ENCODE measurements at regions not wholly inside any gene's neighbourhood (a gene's known extent, or its start where the extent isn't known, plus 50 kb on each side); places are given as distances from the start of the nearest gene placed in this dataset.

DNA sequence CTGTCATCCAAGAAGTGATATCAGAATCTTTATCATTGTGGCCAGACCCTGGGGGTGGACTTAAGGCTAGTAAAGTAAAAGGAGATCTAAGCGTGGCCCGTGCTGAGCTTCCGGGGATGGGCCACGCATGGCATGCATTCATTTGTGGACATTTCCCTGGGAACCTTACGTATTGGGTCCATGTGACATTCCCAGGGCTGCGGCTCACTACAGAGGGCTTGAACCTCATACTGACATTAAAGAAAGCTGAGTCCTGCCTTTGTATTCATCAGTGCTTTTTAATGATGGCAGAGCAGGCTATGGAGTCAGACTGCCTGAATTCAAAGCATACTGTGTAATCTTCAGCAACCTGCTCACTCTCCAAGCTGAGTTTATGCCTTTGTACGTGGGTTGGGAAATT, 152.2 kb upstream of the AFDN start:
- no peak for DNase-seq (ENCODE audit: low read depth)

DNA sequence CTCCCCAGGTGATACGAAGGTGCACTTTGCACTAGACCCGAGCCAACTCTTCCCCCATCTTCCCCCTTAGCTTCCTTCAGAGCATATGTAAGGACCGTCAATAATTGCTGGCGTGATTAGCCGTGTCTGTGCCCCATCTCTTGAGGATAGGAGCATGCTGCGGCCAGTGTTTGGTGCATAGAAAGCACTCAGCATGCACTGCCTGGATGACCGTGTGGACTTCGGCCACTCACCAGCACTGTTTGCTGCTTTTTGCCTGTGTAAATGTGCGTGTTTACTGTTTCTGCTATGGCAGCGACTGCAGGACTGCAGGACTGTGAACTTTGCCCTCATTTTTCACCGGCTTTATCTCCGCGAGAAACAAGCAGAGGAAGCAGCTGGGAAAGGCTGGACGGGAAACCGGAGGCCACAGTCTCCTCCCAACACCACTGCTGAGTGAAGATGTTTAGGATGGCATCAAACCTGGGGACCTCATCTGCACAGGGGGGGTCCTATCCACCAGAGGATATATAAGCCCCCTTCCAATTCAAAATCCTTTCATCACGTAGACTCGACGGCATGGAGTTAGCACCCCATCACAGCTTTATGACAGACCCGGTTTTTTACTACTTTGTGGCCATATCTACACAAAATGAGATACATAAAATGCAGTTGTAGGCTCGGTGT, 150.6 kb upstream of the AFDN start:
- DNase-seq (ENCODE audit: low read depth), result no peak

DNA sequence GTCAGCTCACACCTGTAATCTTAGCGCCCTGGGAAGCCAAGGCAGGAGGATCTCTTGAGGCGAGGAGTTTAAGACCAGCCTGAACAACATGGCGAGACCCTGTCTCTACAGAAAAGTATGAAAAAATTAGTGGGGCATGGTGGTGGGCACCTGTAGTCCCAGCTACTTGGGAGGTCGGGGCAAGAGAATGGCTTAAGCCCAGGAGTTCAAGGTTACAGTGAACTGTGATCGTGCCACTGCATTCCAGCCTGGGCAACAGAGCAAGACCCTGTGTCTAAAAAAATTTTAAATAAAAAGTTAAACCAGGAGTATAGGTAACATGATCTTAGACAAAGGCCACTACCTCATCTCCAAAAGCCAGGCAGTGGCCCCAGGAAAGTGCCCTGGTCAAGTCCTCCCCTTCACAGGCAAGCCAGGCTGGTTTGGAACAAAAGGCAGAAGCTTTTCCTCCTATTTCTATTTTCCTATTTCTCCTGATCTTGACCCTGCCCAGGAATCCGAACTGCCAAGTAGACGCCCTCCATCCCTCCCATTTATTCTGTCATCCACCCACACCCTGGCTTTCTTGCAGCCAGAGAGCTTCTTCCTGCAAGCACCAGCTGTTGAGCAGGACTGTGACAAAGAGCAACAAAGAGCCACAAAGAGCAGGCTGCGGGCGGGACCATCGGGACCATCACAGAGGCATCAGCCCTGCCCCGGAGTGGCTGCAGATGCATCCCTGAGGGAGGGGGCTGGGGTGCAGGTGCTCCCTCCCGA, 149.9 kb upstream of the AFDN start:
- no peak for DNase-seq (ENCODE audit: low read depth)

DNA sequence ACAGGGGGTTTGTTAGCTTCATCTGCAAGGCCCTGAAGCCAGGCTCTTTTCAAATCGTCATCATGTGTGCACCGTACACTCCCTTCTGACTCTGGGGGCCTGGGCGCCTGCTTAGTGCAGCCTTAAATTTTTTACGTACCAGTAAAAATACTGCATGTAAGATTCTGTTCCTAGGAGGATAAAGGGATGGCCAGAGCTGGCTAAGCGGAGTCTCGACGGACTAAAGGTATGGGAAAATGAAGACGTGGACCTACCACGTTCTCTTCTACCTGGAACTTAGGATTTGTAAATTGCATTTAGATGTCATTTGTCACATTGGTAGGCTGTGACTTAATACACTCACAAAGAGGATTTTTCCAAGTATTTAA, 149.3 kb upstream of the AFDN start:
- DNase-seq (ENCODE audit: low read depth), result no peak

DNA sequence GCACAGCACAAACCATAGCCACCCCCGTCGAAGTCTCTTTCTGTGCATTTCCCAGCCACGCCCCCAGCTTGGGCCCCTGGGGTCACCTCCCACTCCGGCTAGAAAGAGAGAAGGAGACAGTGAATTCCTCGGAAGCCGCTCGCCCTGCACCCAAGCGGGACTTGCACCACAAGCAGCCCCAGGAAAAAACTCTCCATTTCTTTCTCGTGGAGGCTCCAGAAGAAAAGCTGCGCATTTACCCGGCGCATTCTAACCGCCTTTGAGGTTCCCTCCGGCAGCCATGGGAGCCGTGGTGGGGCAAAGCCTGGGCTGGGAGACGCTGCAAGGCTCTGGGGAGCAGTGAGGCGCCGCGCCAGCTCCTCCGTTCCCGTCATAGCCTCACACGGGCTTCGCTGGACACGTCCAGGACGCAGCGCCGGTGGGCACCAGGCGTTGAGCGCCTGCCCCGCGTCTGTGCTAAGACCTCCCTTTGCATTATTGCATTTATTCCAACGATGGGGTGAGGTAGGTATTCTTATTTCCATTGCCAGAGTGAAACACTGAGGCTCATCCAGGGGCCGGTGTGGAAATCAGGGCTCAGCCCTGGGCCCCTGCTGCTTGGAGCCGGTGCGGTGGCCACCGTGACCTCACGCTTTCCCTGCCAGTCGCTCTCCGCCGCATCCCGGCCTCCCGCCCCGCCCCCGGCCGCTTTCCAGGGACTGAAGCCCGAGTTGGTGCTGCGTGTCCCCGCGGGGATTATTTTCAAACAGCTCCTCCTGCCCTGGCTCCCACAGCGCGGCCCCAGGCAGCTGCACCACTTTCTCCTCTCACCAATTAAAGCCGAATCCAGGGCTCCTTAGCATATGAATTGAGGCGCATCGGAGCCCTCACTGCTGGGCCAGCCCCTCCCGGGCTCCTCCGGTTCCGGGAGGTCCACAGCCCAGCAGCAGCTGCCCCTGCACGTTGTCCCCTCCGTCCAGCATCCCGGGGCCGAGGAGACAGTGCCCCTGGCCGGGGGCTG, 148.3 kb upstream of the AFDN start:
- DNase-seq (ENCODE audit: low read depth), result no peak

DNA sequence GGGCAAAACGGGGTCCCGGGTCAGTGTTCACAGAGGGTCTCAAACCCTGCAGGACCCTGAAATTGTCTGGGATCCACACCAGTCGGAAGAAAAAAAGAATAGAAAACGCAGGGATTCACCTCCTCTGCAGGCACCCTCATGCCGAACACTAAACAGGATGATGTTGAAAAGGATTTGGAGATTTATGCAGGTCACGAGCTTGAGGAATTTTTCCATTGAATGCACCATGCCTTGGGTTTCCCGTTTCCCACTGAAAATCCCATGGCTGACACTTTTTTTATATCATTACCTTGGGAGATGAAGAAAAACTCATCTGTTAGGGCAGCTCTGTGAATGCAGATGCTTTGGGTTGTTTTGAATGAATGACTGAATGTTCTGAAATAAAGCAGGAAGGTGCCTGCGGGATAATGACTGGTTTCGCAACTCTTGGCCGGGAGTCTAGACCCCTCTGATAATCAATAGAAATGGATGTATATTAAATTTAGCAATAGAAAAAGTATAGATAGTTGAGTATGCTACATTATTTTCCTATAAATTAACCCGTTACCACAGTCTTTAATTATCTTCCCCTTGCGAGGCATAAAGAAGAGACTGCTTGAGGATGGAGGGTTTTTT, 147.5 kb upstream of the AFDN start:
- no peak for DNase-seq (ENCODE audit: low read depth)

DNA sequence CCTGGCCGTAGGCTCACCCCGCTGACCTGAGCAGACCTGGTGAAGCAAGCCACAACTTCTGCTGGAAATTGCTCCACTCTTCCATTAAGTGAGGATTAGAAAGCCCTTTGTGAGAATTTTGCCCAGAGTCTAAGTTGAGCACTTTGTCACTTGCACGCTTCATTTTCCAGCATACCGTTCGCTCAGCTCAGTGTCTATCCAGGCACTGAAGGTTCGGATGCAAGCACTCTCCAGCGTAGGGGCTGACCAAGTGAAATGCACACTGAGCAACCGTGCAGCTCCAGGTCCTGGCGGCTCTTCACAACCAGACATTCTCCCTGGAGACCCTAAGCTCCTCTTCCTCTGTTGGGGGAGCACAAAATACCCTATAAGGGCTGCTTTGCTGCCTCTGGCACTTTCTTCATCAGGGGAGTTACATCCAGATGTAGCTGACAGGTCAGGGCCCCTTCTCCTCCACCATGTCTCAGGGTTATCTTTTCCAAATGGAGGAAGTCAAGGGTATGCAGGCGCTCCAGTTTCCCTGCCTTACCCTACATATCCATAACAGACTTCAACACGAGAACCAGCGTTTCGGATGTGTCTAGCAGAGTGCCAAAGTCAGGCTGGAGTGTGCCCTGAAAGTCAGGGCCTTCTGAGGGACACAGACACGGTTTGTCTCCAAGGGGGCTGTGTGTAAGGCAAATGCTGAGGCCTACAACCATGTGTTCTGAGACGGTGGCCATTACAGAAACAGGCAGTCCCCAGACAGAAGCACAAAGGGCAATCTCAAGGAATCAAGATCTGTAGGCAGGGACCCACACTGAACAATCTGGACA, 146.7 kb upstream of the AFDN start:
- no peak for DNase-seq (ENCODE audit: low read depth)

DNA sequence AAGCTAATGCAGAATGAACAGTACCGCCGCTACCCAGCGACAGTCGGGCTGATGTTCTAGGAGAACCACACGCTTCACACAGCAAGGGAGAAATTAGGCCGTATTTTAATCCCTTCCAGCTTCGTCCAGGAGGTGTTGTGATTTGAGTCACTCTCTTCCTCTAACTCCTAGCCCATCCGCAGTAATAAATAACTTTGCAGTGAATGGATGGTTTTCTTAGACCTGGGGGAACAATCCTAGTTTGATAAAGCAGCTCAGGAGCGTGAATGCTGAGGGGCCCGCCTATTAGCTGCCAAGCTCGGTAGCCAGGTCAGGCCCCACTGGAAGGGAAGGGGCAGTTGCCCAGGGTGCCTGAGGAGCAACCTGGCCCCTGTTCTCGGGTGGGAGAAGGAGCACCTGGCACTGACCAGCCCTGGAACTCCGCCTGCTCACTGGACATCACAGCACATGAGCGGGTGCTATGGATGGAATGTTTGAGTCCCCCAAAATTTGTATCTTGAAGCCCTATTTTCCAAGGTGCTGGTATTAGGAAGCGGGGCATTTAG, 146.0 kb upstream of the AFDN start:
- DNase-seq (ENCODE audit: low read depth), result no peak

DNA sequence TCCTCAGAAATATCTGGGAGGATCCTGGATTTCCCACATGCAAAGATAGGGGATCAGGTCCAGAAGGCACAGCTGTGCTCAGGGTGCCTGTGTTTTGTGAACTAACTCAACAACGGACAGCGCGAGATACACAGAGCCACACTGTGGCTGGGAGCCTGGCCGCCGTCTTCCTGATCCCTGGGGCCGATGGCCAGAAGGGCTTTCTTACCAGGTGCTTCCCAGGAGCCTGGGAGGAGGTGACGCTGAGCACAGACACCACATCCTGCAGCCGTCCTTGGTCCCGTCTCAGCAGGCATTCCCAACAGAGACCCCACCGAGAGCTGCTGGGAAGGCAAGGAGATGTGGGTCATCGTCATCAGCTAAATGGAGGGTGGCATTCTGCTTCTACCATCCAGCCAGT, 144.6 kb upstream of the AFDN start:
- DNase-seq (ENCODE audit: low read depth), result no peak

DNA sequence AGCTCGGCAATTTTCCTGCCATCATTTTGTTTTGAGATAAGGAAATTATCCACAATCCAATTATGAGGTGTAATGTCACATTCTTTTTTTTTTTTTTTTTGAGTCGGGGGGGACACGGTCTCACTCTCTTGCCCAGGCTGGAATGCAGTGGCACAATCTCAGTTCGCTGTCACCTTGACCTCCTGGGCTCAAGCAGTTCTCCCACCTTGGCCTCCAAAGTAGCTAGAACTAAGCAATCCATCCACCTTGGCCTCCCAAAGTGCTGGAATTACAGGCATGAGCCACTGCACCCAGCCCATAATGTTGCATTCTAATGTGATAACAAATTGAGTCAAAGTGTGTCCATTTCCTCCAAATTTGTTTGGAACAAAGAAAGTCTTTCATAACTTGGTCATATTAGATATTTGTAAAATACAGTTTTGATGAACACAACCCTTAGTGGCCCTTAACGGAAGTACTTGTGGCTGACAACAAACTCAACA, 144.1 kb upstream of the AFDN start:
- DNase-seq (ENCODE audit: low read depth), result no peak

DNA sequence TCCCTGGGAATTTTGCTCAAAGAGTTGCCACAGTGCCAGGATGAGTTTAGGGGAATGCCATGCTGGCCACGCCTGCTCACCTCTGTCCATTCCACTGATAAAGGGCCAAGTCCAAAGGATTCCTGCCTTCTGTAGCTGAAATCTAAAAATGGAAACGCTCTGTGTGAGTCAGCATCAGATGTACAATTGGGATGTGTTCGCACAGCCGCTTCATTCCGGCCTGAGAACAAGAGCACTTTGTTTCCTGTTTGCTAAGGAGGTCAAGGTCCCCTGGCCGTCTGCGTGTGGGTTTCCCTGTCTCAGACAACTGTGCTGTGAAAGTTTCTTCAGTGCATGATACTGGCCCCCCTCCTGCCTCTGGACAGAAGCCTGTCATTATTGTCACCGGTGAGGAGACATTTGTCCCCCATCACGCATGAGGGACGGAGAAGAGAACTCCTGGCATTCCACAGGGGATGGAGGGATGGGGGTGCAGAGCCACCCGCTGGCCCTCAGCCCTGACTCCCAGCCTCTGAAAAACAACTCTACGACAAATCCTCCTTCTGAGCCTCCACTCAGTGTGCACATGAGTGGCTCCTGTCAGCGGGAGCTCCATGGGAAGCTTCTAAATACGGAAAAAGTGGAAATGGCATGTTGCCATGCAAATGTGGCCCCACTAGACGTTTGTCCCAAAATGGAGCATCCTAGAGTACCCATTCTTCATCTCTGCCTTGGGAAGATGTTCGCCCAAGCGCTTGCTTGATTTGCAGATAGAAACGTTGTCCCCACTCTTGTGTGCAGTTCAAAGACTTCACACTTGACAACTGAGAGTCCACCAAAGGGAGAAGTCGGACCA, 143.5 kb upstream of the AFDN start:
- DNase-seq (ENCODE audit: low read depth), result no peak

DNA sequence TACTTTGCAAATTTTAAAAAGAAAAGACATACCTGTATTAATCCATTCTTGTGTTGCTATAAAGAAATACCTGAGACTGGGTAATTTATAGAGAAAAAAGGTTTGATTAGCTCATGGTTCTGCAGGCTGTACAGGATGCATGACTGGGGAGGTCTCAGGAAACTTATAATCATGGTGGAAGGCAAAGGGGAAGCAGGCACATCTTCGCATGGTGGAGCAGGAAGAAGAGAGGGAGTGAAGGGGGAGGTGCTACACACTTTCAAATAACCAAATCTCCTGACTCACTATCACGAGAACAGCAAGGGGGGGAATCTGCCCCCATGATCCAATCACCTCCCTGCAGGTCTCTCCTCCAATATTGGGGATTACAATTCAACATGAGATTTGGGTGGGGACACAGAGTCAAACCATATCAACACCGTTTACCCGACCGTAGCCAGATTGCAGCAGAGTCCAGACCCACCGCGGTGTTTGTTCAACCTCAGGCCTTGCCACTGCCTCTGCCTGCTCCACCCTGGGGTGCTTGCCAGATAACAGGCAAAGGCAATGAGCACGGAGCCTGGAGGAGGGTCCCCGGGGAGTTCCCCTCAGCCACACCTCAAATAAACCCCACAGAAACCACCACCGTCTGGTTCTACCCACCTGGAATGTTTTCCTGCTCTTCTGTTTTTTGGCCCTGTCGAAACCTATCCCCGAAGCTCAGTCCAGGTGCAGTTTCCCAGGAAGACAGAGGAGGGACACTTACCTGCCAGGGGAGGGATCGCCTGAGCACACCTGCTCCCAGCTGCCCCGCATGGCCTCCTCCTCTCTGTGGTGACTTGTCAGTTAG, 142.2 kb upstream of the AFDN start:
- DNase-seq (ENCODE audit: low read depth), result no peak

DNA sequence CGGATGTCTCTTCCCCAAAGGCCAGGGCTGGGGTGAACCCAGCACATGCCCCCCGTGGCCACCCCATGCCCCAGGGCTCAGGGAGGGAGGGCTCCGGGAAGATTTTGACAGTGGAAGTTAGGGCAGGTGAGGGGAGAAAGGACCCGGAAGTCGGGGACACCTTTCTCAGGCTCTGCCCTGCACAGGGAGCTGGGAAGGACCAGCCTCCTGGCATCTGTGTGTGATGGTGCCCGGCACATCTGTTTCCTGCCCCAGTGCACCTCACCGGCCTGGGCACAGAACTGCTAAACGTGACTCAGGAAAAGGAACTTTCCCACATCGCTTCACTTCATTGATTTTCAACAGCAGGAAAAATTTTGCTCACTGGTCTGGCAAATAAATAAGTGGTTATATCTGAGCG, 141.1 kb upstream of the AFDN start:
- DNase-seq (ENCODE audit: low read depth), result no peak

DNA sequence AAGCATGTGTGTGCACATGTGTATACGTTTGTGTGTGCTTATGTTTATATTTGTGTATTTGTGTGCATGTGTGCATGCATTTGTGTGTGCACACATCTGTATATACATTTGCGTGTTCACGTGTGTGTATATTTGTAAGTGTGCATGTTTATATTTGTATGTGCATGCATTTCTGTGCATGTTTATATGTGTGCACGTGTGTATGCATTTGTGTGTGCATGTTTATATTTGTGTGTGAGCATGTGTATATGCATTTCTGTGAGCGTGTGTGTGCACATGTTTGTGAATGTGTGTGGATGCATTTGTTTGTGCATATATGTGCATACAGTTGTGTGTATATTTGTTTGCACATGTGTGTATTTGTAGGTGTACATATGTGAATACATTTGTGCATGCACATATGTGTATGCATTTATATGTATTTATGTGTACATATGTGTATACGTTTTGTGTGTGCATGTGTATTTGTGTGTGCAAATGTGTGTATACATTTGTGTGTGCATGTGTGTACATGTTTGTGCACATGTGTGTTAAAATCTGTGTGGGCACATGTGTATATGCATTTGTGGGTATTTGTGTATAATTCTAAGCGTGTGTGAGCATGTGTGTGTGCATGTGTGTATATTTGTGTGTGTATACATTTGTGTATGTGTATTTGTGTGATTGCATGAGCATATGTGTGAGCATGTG, 140.4 kb upstream of the AFDN start:
- DNase-seq (ENCODE audit: low read depth), result no peak

DNA sequence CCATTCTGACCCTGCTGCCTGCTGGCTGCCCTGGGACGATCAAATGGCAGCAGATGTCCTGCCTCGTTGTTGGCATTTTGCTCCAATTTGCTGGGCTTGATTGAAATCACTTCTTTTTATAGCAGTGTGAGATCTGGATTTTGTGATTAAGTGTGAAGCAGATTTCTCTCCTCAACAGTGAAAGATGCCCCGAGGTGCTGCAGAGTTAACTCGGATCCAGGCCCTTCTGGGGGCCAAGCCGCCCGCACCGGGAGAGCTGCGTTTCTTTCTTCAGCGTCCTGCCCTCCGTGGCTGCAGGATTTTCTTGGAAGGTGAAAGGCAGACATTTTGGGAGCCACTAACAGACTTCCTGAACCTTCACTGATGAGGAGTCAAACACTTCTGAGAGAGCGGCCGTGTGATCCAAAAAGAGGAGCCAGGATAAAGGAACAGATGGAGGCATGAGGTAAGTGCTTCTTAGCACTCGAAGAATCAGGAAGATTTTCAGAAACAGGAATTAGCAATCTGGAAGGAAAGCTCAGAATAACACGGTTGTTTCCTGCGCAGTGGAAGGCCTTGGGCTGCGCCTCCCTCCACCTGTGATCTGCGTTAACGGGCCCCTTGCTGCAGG, 139.5 kb upstream of the AFDN start:
- DNase-seq (ENCODE audit: low read depth), result no peak

DNA sequence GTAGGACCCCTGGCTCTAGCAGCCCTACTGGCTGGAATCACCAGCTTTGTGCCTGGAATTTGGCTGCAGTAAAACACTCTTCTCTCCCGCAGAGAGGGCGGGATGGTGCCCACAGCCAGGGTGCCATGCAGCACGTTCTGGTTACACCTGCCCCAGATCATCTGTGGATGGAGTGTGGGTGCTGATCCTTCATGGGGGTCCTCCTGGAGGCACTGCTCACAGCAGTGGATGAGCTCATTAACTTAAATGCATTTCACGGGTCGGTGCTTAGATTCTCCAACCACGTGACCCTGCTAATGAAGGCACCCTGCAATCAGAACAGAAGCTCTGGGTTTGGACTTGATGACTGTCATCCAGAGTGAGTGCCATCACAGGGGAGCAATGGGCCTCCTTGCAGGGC, 138.6 kb upstream of the AFDN start:
- DNase-seq (ENCODE audit: low read depth), result no peak

DNA sequence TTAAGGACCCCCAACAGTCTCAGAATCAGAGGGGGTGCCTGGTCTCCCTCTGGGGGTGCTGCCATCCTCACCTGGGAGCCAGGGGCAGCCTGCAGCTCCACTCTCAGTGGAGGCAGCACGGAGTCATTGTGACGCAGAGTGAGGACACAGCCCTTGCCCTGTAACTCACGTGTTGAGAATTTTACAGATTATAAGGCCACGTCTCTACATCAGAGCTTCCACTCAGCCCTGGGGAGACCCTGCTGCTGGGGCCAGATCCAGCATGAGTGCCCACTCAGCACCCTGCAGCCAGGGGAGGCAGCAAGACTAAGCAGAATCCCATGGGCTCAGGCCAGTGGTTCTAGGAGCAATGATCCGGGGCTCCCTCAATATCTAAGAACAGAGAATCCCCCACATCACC, 137.4 kb upstream of the AFDN start:
- DNase-seq (ENCODE audit: low read depth), result no peak

DNA sequence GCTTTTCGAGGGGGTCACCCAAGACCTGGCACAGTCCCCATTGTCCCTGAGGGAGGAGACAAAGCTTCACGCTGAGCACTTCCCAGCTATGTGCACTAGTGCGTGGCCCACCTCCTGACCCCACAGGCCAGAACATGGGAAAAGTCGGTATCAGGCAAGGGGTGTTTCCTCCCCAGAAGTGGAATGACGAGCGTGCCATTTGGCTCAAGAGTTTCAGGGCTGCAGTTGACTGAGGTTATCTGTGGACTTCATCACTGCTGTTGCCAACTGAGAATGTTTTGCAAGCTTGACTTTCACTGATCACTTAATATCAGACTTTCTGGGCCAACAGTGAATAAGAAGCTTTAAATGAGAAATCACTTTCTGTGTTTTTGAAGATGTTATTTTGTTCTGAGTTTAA, 137.0 kb upstream of the AFDN start:
- DNase-seq (ENCODE audit: low read depth), result no peak

Measured in stromal cell of bone marrow (primary cell).